SK-N-SH treated with all-trans-retinoic acid at 6 μM for 48 hours (cell line): ENCODE measurements at regions not wholly inside any gene's neighbourhood (a gene's known extent, or its start where the extent isn't known, plus 50 kb on each side); places are given as distances from the start of the nearest gene placed in this dataset.

Experiments used
- BACH2 ChIP-seq: fragments of 250-450 bp; sonication (Bioruptor Pico); IDR thresholded peaks from 2 replicates; pipeline ENCODE4 v1.9.0; 2021; ENCODE audit warnings: mild to moderate bottlenecking, borderline replicate concordance
- GLIS3 ChIP-seq: fragments of 250-450 bp; sonication (Bioruptor Pico); IDR thresholded peaks from 2 replicates; pipeline ENCODE4 v1.5.0; 2020; ENCODE audit warnings: mild to moderate bottlenecking, moderate library complexity
- OSR1 ChIP-seq: fragments of 250-450 bp; sonication (Bioruptor Pico); IDR thresholded peaks from 2 replicates; pipeline ENCODE4 v1.8.0; 2022; ENCODE audit warnings: moderate library complexity, mild to moderate bottlenecking, inconsistent platforms
- RARB ChIP-seq: fragments of 250-450 bp; sonication (Bioruptor Pico); IDR thresholded peaks from 2 replicates; pipeline ENCODE4 v1.8.0; 2021; ENCODE audit warnings: mild to moderate bottlenecking, moderate library complexity
- SNAI2 ChIP-seq: fragments of 250-450 bp; sonication (Bioruptor Pico); IDR thresholded peaks from 2 replicates; pipeline ENCODE4 v1.5.0; 2020; ENCODE audit warnings: mild to moderate bottlenecking, moderate library complexity
- ZFP3 ChIP-seq: fragments of 250-450 bp; sonication (Bioruptor Pico); IDR thresholded peaks from 2 replicates; pipeline ENCODE4 v1.5.0; 2020; ENCODE audit warnings: mild to moderate bottlenecking, moderate library complexity

GRCh38 chr9:78544230-78544629 is 247.3 kb downstream of the PSAT1 start:
- TF ChIP-seq SNAI2 (CRISPR knock-in tag) = no peak
- no peak for TF ChIP-seq ZFP3 (CRISPR knock-in tag)
- no peak for TF ChIP-seq GLIS3 (CRISPR knock-in tag)
- no peak for TF ChIP-seq OSR1 (CRISPR knock-in tag)
- no peak for TF ChIP-seq RARB
- TF ChIP-seq BACH2 (CRISPR knock-in tag) = no peak
